Medulla oblongata (tissue), 1 donor: ENCODE measurements at regions not wholly inside any gene's neighbourhood (a gene's known extent, or its start where the extent isn't known, plus 50 kb on each side); places are given as distances from the start of the nearest gene placed in this dataset.
"Not testable (repeated sequence)": the region's sequence is repeated elsewhere in the genome, so short reads cannot be mapped to it uniquely, and the experiment has no call there.

ENCODE experiments used
- DNase-seq: peaks from one replicate; pipeline ENCODE4 v3.0.0-alpha.2; 2015; ENCODE audit errors: extremely low spot score

- DNase-seq: not testable (repeated sequence)
Measured at GRCh38 chr9:109665736-109666135, 114.3 kb upstream of the PALM2AKAP2 start.

- DNase-seq: no peak
Measured at GRCh38 chr9:109681301-109681700, 98.7 kb upstream of the PALM2AKAP2 start.

DNA sequence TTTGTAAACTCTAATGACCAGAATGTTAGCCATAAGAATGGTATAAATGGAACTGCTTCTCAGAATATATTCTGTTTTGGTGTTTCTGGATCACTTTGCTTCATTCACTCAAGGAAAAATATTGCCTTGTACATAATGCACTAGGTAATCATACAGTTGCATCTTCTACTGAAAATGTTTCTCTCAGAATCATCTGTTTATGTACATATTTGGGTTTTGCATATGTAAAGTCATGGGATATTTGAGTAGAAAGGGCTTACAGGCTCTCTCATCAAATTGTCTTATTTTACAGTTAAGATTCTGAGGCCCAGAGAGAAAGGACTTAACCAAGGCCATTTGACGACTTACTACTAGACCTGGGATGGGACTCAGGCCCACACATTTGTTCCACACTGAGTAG lies 97.8 kb upstream of the PALM2AKAP2 start:
- DNase-seq: no peak

GRCh38 chr9:109683521-109683920 lies 96.5 kb upstream of the PALM2AKAP2 start:
- no peak for DNase-seq

DNA sequence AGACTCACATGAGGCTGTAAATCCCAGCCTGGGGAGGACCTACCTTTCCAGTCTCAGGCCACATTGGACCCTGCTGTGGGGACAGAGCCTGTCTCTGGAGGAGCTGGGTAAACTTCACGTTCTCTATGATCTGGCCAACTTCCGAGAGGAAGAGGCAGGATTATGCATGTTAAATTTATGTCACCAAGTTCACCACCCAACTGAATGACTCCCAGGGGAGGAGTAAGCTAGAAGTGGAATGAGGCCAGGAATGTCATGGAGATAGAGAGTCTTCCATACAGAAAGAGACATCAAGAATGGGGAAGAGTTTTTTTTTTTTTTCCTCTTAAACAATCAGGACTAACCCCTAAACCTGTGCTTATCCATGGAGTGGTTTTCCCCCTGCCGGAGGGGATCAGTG lies 90.3 kb upstream of the PALM2AKAP2 start:
- no peak for DNase-seq

DNA sequence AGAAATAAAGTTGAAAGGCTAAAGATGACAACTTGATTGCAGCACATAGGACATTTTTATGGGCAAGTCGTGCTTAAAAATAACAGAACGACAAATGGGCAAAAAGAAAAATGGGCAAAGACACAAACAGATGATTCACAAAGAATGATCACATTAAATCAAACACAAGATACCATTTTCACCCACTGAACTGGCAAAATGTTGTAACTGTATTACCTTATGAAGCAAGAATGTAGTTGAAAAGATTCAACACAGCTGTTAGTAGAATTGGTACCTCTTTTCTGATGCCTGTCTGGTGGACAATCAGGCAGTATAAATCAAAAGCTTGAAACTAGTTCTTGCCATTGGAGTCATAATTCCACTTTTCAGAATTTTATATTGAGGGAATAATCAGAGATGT lies 81.0 kb upstream of the PALM2AKAP2 start:
- DNase-seq: no peak

DNA sequence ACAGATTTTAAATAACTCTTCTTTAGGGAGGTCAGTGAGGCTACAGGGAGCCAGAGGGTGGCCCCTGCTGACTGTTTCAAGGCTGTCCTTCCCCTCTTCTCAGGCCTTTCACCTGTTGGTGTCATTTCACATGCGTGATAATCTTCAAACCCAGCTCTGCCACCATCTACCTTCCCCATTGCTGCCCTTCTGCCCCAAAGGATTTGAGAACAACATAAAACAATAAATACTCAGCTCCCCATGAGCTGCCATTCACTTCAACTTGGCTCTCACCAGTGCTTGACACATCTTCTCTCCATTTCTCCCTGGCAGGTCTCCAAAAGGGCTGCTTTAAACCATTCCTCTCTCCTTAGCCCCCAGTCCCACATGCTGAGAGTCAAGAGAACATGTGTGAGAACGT lies 75.5 kb upstream of the PALM2AKAP2 start:
- no peak for DNase-seq

DNA sequence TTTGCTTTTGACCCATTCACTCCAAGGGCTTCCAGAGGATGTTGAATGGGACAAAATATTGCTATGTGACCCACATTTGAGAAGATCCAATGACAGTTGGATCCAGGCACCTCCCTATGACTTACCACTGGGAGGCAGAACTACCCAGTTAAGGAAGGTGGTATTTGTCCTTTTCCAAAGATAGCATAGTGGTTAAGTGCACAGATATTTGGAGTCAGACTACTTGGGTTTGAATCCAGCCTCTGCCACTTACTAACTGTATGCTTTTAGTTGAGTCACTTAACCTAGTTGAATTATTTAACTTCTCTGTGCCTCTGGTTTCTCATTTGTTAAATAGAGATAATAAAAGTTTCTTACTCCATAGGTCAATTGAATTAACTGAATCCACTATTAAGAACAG lies 74.5 kb upstream of the PALM2AKAP2 start:
- no peak for DNase-seq

GRCh38 chr9:109707355-109707754 lies 72.6 kb upstream of the PALM2AKAP2 start:
- no peak for DNase-seq

GRCh38 chr9:109708451-109708945 lies 71.5 kb upstream of the PALM2AKAP2 start:
- DNase-seq: no peak

GRCh38 chr9:109709866-109710265 lies 70.1 kb upstream of the PALM2AKAP2 start:
- no peak for DNase-seq

- DNase-seq: no peak
Measured at GRCh38 chr9:109710830-109711229, 69.2 kb upstream of the PALM2AKAP2 start.

GRCh38 chr9:109715344-109715743 lies 64.7 kb upstream of the PALM2AKAP2 start:
- DNase-seq: no peak

GRCh38 chr9:109716631-109717030 lies 63.4 kb upstream of the PALM2AKAP2 start:
- DNase-seq: no peak

GRCh38 chr9:109717342-109717741 lies 62.7 kb upstream of the PALM2AKAP2 start:
- DNase-seq: no peak

DNA sequence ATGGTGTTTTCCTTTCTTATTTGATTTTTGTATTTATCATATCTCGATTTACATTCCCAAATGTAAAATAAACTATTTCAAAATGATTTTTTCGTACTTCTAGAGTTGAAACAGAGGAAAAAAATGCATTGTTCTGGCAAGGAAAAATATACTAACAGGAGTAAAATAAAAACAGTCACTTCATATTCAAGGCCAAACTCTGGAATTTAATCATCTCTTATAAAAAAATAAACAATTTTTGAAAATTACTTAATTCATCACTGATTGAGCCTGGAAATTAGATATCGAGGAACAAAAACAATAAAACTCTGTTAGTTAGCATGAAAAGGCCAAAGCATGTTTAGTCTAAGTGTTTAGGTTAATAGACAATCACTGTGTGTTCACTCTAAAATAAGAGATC lies 61.1 kb upstream of the PALM2AKAP2 start:
- no peak for DNase-seq

DNA sequence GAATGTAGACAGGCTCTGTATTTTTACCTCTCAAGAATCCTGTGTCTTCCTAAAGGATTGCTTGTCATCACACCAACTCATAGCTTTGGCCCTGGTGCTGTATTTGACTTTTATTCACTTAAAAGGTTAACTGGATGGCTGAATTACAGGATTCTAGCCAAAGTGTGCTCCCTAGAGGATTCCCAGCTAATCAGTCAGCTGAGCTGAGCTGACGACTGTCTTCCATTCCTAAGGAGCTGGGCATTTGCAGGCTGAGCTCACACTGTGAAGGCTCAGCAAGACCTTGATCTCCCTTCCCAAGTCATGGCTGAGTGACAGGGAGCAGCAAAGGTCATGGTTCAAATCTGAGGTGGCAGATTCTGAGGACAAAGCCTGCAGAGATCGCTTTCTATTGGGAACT lies 59.0 kb upstream of the PALM2AKAP2 start:
- no peak for DNase-seq

GRCh38 chr9:109722007-109722406 lies 58.0 kb upstream of the PALM2AKAP2 start:
- no peak for DNase-seq

DNA sequence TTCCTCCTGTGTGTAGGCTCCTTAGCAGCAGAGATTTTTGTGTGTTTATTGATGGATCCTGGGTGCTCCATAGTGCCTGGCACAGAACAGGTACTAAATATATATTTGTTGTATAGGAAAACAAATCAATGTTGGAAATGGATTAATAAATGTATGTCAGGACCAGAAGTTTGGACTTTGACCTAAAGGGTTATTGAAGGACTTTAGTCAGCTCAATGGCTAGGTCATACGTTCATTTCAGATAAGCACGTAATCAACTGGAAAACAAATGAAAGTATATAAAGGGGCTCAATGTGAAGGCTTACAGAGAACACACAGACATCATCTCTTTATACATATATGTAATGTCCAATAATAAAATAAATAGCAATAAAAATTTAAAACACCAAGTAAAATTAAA lies 56.2 kb upstream of the PALM2AKAP2 start:
- no peak for DNase-seq

DNA sequence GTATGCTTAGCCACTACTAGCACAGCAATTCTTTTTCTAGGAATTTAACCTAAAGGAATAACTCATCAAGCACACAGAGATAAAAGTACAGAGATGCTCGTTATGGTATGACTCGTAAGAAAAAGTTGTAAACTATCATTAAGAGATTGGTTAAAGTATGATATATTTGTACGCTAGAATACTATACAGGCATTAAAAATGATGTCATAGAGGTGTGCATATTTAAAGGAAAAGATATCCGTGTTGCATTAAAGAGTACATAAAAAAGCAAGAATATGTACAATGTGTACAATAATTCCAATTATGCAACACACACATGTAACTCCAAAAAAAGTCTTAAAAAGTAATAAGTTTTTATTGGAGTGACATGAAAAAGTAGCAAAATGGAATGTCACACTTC lies 54.5 kb upstream of the PALM2AKAP2 start:
- no peak for DNase-seq

GRCh38 chr9:109726119-109726518 lies 53.9 kb upstream of the PALM2AKAP2 start:
- no peak for DNase-seq

DNA sequence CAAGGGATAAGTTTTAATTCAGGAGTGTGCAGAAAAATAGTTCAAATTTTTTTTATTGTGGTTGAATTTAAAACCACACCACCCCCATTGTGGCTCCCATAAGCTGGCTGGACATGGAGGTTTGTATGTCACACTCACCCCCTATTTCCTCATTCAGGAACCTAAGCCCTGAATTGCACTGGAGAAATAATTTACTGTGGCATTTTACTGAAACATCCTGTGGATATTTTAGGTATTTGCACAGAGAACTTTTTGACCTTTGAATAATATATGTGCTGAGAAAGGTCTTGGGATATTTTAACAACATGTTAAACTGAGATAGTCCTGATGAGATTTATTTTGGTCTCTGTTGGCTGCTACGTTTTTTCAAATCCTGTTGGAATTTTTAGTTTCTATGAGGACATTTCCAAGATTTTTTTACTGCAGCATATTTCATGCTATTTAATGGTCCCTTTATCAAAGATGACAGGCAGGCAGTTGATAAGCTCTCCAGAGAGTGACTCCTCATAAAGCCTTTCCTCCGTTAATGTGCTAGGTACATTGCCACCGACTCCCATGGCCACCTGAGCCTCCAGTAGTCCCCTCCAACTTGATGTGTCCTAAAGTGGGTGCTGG lies 51.2 kb upstream of the PALM2AKAP2 start:
- no peak for DNase-seq

DNA sequence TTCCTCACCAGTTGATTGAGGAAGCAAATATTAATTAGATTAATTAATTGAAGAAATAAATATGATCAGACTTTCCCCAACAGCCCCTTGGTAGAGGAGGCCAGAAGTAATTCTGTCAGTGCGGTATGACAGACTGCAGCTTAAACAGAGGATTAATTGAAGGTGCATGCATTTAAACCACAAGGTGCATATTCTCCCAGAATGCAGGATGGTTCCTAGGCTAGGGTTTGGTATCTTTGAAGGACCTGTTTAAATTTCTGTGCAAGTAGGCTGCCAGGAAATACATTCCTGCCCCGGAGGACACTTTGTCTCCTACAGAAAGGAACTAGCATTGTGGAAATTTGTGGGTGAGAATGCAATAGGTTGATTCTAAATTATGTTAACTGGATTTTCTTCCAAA lies 50.5 kb upstream of the PALM2AKAP2 start:
- no peak for DNase-seq
